GM06990 (cell line): ENCODE measurements at regions not wholly inside any gene's neighbourhood (a gene's known extent, or its start where the extent isn't known, plus 50 kb on each side); places are given as distances from the start of the nearest gene placed in this dataset.

Experiments used
- DNase-seq: peaks from one replicate; pipeline ENCODE4 v3.0.0-alpha.2; 2011; ENCODE audit not compliant: insufficient read length; ENCODE audit errors: extremely low read depth
- H3K27me3 ChIP-seq: replicated peaks from 2 replicates; pipeline ENCODE4 v1.6.0; 2011; ENCODE audit warnings: low read length; ENCODE audit not compliant: control insufficient read depth, insufficient read depth
- H3K36me3 ChIP-seq: 2 replicates; pipeline ENCODE4 v1.5.1; 2011; ENCODE audit warnings: low read length; ENCODE audit not compliant: control insufficient read depth, insufficient read depth
- H3K4me3 ChIP-seq: replicated peaks from 2 replicates; pipeline ENCODE4 v1.5.1; 2011; ENCODE audit warnings: low read depth, mild to moderate bottlenecking, control low read depth, low read length
- TF ChIP-seq, protein P1 (sequence below): IDR thresholded peaks from 2 replicates; pipeline ENCODE4 v1.5.1; 2011; ENCODE audit warnings: low read length, control low read depth, mild to moderate bottlenecking, inconsistent platforms; ENCODE audit not compliant: insufficient read depth, poor library complexity, severe bottlenecking

DNA sequence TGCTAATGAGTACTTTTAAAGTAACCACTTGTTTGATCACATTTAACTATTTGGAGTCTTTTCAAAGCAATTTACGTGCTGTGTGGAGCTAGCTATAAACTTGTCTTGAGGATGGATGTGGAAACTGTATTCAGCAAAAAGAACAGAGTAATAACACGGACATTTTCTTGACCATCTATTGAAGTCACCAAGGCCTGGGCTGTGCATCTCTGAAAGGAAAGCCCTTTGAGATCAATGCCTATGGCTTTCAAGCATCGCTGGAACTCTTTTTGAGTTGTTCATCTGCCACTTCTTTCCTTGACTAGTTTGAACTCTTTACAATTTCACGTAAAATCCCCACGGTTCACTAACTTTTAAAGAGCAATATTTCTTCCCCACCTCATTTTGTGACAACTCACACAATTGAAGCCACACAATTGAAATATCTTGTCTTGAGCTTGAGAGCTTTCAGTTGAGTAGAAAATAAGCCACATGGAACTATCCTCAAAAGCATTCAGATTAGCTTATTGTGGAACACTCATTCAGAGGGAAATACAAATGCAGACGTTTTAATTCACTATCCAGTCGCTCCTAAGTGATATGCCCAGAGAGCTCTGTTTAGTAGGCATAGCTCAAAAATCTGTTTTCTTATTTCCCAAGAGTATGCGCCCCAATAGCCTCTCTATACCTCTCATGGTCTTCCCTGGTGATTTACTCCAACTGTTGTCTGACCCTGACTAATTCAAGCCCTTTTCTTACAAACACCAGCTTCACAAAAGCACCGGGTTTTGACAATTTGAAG is 134.9 kb upstream of the SLITRK2 start:
- H3K27me3 ChIP-seq: no peaks in the 10 kb centered on the region
- TF ChIP-seq, protein P1, sequence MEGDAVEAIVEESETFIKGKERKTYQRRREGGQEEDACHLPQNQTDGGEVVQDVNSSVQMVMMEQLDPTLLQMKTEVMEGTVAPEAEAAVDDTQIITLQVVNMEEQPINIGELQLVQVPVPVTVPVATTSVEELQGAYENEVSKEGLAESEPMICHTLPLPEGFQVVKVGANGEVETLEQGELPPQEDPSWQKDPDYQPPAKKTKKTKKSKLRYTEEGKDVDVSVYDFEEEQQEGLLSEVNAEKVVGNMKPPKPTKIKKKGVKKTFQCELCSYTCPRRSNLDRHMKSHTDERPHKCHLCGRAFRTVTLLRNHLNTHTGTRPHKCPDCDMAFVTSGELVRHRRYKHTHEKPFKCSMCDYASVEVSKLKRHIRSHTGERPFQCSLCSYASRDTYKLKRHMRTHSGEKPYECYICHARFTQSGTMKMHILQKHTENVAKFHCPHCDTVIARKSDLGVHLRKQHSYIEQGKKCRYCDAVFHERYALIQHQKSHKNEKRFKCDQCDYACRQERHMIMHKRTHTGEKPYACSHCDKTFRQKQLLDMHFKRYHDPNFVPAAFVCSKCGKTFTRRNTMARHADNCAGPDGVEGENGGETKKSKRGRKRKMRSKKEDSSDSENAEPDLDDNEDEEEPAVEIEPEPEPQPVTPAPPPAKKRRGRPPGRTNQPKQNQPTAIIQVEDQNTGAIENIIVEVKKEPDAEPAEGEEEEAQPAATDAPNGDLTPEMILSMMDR: no peak
- H3K4me3 ChIP-seq: no peak overlapping the region
- no peaks in the 10 kb centered on the region for H3K36me3 ChIP-seq
- no peak for DNase-seq

DNA sequence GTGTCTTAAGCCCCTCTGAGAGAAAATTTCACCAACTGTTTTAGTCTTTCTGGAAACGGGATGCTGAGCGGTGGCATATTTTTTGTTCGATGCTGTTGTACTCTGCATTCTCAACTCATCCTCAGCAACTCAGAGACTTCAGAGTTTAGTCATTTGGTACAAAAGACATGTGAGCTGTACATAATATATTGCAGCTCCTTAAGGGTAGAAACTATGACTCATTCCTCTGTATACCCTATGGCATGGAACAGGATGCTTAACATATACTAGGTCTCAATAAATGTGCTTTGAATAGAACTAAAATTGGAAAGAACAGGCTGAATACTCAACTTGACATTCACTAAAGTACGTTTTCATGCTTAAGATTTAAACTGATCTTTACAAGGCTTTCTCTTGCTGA is 130.5 kb upstream of the SLITRK2 start:
- TF ChIP-seq, protein P1: no peak

DNA sequence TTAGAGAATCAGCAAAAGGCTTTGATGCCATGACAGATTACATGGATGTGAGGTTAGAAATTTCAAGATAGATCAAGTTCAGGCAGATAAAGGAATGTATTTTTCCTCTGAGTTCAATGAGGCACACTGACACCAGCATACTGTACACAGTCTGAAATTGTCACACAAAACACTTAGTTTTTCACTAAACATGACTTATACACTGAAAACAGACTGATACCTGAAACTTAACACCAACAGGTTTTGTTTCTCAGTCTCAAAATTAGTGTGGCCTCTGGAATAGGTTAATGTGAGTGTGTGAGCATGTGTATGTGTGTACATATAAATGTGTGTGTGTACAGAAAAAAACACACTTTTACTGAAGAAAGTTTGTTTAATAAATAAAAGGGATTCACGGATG is 129.9 kb upstream of the SLITRK2 start:
- Histone ChIP-seq H3K27me3 (no peaks in the 10 kb centered on the region), H3K36me3 (no peaks in the 10 kb centered on the region), H3K4me3 (no peak overlapping the region)
- no peak for DNase-seq
- TF ChIP-seq, protein P1: no peak

More for the DNA sequence above, 130.5 kb upstream of the SLITRK2 start:
- Histone ChIP-seq H3K36me3 (no peaks in the 10 kb centered on the region), H3K27me3 (no peaks in the 10 kb centered on the region), H3K4me3 (no peak overlapping the region)
- no peak for DNase-seq

DNA sequence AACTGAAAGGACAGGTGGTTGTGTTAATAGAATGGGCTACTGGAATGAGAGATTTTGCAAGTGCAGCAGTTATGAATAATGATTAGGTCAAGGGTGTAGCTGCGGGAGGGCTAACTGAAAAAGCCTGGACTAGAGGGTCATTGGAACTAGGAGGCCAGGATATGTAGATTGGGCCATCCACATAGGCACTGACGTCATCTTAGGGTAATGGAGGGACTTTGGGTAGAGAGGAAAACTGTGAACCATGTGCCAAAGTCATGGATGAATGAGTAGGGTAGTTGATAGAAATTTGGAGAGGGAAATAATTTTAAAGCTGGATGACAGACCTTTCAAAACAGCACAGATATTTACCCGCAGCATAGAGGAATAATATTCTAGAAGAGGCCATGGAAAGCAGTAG is 123.6 kb upstream of the SLITRK2 start:
- no peaks in the 10 kb centered on the region for H3K27me3 ChIP-seq
- TF ChIP-seq, protein P1: no peak
- H3K36me3 ChIP-seq: no peaks in the 10 kb centered on the region
- no peak for DNase-seq
- H3K4me3 ChIP-seq: no peak overlapping the region

DNA sequence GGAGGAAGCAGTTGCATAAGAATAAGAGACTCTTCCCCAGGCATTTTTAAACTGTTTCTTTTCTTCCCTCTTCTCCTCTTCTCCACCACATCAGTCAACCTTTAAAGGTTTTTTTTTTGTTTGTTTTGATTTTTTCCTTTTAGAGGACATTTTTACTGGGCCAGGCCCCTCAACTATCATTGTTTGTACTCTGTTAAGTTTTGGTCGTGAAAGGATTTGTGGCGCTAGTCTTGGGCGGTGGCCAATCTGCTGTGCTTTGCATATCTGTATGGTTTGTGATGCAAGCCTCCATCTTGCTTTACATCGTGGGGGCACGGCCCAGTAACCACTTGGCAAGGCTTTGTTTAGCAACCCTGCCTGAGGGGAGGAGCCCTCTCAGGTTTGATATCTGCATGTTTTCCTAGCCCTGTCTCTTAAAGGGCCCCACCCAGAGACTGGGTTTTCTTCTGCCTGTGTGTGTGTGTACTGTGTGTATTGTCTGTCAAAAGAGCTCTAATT is 101.9 kb upstream of the SLITRK2 start:
- Histone ChIP-seq H3K27me3 (no peaks in the 10 kb centered on the region), H3K36me3 (no peaks in the 10 kb centered on the region), H3K4me3 (no peak overlapping the region)
- TF ChIP-seq, protein P1: no peak
- DNase-seq: no peak
